ENCODE measurements at regions not wholly inside any gene's neighbourhood (a gene's known extent, or its start where the extent isn't known, plus 50 kb on each side); places are given as distances from the start of the nearest gene placed in this dataset.

DNA sequence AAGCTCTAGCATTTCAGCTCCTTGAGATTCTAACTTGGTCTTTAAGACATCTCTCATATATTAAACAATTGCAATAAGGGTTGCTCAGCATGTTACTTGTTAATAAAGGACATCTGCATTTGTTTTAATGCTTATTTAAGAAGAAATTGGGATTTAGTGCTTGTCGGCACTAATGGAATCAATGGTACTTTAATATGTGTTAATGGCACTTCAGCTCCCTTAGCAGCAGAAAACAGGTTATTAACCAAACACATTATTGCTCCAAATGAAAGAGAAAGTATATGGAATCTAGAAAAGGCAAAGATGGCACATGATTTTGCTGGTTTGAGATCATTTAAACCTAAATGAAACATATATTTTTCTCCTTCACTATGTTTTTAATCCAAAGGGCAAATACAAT is 137.3 kb upstream of the GOLIM4 start:
- no peak for DNase-seq (ENCODE audit: low read depth)

DNA sequence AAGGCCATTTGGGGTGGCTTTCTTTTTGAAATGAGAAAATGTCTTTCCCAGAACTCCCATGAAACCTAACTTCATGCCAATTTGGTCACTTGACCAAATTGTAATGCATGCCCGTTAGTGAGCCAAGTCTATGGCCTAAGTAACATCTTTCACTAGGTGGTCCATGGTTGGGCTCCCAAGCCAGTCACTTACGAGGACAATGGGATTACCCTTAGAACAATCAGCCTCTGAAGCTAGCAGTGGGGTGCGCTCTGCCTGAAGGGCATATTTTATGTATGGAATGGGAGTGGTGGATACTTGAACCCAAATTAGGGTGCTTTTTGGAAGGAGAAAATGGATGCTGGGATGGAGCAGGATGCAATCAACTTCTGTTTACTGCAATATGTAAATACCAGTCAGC is 127.4 kb upstream of the GOLIM4 start:
- no peak for DNase-seq (ENCODE audit: low read depth)

DNA sequence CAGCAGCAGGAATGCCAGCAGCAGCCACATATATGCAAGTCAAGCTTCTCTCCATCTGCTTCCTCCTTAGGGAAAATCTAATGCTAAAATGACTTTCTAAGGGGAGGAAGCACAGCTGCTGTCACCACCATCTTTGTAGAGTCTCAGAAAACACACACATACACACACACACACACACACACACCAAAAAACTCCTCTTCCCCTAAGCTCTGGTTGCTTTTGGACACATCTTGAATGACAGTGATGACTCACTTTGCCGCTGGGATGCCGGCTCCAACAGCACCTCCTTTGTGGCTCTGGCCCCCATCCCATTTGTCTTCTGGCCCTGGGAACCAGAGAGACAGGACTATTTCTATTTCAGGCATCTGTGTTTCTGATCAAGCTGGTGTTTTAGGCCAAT is 124.8 kb upstream of the GOLIM4 start:
- DNase-seq (ENCODE audit: low read depth): no peak

DNA sequence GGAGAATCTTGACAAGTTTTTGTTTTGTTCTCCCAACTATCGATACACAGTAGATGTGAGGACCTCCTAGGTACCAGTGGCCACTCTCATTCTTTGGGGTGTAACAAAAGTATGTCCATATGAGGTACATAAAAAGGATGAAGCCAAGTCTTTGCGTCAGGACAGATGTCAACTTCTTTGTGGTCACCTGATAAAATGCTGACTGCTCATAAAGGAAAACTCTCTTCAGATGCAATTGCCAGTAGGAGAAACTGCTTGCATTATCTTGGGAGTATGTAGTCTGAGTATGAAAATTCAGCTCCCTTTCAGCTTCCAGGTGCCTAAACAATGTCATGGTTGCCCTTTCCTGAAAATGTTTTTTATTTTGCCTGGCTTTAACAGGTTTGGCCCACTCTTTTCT is 123.8 kb upstream of the GOLIM4 start:
- no peak for DNase-seq (ENCODE audit: low read depth)

DNA sequence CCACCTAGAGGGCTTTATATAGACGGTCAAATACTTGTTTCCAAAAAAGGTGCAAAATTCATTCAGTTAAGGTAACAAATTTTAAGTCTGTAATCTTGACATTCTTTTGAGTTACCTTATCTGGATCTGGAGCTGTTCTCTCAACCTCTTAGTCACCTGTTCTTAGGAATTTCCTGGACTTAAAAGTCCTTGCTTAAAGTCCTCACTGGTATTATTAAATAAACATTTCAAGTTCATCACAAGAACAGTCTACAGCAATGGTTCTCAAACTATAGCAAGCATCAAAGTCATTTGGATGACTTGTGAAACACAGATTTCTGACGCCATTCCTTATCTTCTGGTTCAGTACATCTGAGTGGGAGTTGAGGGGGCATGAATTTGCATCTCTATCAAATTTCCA is 122.9 kb upstream of the GOLIM4 start:
- no peak for DNase-seq (ENCODE audit: low read depth)

DNA sequence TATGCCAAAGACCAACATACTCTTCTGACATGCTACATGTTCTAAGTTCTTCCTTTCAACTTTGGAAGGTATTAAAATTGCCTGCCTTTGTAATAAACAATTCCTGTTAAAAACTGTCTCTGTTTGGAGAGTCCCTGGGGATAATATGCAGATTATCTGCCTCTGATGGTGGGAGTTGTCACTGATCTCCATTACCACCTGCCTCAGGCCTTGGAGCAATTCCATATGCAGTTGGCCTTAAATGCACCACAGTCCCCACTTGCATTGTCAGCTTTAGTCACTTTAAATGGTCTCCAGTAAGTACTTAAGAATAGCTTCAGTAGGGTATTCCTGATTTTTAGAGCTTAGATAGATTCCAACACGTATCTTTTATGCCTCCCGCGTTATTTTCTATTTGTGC is 121.1 kb upstream of the GOLIM4 start:
- no peak for DNase-seq (ENCODE audit: low read depth)

DNA sequence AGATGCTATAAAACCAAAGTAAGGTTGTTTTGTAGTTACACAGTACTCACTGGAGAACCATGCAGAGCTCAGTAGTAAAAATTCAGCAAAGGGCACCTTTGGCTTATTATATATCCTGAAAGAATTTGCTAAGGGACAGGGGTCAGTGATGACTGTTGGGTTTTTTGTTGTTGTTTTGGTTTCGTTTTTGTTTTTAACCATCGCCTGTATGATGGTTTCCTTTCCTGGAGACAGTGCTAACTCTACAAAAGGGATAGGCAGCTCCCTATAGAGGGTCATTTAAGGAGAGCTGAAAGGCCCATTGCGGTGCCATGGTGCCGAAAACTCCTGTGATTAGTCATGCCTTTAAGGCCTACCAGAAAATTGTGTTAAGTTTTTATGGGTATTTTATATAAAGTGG is 118.2 kb upstream of the GOLIM4 start:
- DNase-seq (ENCODE audit: low read depth): no peak

DNA sequence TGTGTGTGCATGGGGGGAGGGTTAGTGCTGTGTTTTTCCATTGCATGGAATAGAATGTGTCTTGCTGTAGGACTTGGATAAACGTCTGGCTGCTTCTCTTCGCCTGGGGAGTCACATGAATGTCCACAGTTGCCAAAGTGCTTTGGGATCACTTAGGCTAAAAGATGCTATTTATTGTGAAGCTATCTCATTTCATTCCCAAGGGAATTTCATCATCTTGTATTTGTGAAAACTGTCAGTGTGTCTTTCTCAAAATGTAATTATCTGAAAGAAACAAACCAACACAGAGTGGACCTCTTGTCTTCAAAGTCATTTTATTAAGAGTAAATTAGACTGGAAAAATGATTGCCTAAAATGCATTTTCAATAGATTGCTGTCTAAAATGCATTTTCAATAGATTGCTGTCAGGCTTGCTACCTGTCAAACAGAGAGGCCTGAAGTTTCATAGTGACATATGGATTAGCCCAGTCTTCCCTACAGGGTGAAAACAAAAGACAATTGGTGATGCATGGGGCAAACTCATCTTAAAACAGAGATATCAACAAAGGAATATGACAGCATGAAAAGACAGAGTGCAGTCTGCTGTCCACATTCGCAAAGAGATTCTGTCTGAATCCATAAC is 117.1 kb upstream of the GOLIM4 start:
- DNase-seq (ENCODE audit: low read depth): no peak

DNA sequence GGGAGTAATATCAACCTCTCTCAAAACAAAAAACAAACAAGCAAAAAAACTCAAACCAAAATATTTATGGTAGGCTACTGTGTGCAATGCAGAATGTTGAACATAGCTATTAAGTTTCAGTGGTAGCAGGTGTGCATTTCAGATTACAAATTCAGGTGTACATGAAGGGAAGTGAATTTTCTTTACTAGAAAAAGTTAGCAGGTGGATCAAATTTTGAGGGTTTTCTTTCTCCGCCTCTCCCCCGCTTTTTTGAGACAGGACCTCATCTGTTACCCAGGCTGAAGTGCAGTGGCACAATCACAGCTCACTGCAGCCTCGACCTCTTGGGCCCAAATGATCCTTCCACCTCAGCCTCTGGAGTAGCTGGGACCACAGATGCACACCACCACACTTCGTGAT is 109.7 kb upstream of the GOLIM4 start:
- DNase-seq (ENCODE audit: low read depth): no peak

DNA sequence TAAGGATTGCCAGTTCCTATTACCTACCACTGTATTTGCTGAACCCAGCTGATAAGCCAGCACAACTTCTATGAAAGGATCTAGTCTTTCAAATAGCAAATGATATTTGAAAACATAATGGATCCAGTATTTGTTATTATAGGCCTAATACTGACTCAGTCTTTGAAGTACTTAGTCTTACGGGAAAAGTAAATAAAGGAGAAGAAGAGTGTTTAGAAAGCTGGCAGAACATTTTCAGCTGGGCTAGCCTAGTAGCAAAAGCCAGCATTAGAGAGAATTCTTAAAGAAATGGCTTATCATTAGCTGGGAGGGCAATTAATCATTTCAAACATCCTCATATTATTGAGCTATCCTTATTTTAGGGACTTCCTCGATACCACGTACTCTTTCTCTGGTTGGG is 101.4 kb upstream of the GOLIM4 start:
- DNase-seq (ENCODE audit: low read depth): no peak

DNA sequence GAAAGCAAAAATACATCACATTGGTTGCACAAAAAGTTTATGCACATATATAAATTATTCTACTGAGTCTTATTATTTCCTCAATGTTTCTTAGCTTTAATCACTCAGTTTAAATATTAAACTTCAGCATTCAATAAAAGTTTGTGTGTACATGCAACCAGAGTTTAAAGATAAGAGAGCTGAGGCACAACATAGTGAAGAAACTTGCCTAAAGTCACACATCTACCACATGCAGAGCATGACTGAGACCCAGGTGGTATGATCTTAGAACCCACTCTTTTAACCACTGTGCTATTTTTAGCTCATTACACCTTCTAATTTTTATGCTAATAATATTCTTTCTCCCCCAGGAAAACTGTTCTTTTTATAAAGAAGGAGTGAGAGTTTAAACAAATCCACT is 96.1 kb upstream of the GOLIM4 start:
- DNase-seq (ENCODE audit: low read depth): no peak

DNA sequence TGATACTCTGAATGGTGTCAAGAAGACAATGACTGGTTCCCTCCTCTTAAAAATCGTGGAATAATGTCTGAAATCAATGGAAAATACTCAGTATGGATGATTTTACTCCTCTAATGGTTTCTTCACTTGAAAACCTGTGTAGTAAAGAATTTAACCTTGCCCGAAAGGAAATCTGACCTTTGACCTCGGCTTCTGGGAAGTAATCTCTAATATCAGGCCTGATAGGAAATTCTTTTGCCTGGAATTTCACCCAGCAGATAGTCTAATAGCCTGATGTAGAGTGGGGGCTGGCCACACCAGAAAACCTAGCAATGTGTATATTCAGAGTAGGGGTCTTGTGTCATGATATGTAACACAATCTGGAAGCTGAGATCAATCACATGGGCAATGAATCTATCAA is 91.5 kb upstream of the GOLIM4 start:
- DNase-seq (ENCODE audit: low read depth): no peak

DNA sequence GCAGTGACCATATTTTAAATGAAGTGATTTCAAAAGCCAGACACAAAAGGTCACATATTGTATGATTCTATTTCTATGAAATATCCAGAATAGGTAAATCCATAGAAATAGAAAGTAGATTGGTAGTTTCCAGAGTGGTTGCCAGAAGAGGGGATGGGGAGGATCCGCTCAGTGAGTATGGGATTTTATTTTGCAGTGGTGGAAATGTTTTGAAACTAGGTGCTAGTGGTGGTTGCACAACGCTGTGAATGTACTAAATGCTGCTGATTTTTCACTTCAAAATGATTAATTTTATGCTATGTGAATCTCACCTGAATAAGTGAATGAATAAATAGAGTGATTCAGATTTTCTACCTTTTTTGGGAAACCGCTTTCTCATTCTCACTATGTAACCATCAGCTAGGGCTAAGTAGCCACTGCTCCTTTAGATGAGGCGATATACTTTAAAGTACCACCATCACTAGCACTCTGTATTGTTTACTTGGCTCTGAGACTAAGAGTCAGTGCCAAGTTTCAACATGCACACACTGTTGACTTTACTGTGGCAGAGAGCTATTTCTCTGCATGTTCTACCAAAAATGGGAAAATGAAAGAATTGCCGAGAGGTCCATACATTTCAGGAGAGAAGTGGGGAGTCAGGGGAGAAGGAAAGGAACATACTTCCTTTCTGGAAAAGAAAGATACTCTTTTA is 90.7 kb upstream of the GOLIM4 start:
- DNase-seq (ENCODE audit: low read depth): no peak

DNA sequence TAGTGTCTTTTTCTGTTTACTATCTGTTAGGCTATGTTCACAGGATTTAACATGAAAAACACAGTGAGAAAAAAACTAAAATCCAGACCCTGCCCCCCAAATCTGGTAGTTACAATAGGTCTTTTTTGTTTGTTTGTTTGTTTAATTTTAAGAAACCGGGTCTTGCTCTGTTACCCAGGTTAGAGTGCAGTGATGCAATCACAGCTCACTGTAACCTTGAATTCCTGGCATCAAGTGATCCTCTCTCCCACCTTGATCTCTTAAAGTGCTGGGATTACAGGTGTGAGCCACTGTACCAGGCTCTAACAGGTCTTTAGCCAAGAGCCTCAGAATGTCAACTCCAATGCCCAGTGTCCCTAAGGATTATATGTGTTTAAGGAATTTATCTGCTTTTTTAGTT is 88.0 kb upstream of the GOLIM4 start:
- DNase-seq (ENCODE audit: low read depth): no peak

DNA sequence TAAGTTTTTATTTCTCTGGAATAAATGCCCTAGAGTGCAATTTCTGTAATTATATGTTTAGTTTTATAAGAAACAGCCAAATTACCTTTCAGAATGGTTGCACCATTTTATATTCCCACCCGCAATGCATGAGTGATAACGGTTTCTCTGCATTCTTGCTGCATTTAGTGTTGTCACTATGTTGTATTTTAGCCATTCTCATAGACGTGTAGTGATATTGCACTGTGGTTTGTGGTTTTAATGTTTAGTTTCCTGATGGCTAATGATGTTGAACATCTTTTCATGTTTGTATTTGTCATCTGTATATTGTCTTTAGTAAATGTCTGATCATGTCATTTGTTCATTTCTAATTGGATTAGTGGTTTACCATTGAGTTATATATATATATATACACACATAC is 73.0 kb upstream of the GOLIM4 start:
- no peak for DNase-seq (ENCODE audit: low read depth)

DNA sequence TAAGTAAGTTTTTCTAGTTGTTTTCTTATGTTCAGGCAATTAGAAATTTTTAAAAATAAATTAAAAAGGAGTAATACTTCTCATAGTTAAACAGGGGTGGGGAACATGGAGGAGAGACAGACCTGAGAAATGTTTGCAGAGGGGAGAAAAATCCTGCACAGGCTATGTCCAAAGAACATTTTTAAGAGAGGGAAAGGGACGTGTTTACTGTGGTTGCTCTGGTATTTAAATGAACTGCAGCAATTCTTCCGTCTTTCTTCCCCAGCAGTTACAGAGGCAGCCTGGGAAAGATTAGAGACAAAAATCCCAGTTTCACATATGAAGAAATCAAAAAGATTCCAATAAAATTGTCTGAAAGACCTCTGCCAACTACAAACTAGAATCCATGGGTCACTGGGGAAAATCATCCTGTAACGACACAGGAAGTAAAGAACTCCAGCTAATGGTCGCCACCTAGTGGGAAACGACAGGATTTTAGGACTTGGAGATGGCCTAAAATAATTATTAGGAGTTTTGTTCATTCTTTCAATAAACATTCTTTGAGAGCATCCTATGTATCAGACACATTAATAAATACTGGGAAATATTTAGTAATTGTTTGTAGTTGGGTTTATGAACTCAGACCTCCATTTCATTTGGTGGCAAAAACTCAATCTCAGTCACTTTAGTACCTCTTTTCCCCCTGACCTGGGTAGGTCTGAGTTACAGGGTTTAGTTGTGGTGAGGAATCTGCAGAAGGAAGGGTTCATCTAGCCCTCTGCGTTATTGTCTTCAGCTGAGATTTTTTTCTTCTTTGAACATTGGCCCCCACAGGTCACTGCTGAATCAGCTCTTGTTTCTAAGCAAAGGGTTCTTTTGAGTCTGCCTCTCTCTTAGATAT is 69.9 kb upstream of the GOLIM4 start:
- DNase-seq (ENCODE audit: low read depth): peak; percentile 29

DNA sequence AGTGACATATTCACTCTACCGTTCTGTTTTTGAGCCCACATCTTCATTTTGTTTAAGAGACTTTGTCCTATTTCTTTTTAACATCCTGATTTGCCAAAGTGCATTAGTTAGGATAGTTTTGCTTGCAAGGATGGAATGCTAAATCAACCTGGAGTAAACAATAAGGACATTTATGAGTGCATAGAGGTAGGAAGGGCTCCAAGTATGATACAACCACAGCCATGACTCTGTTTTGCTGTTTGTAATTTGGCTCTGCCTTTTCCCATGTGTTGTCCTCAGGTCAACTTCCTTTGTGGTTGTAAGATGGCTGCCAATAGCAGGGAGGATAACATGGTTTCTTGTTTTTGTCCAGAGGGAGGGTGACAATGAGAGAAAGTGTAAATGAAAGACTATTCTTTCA is 66.4 kb upstream of the GOLIM4 start:
- DNase-seq (ENCODE audit: low read depth): peak; percentile 29

DNA sequence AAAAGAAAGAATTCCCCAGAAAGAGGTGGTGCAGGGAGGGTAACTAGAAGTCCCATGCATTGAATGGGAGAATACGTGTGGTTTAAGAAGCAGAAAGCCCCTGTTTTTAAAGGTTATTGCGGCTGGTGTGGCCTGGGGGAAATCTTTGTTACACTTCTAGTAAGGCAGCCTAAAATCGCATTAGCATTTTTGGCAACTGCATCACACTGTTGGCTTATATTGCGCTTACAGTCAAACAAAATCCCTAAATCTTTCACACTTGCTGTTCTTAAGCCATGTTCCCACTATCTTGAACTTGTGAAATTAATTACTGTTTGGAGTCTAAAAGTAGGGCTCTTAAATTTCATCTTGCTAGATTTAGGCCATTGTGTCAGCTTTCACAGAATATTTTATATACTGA is 66.0 kb upstream of the GOLIM4 start:
- no peak for DNase-seq (ENCODE audit: low read depth)

DNA sequence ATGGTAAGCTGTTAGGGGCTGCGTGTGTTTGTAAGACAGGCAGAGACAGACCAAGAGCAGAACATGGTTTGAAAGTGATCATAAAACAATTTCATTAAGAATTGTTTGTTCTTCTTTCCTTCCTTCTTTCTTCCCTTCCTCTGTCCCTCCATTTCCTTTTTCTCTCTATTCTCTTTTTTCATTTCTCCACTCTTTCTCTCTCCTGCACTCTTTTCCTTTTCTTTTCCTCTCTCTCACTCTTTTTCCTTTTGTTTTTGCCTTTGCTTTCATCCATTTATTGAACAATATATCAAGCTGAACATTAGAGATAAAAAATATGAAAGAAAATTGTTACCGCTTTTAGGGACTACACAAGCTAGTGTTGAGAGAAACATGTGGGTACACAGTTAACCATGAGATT is 62.2 kb upstream of the GOLIM4 start:
- DNase-seq (ENCODE audit: low read depth): no peak

DNA sequence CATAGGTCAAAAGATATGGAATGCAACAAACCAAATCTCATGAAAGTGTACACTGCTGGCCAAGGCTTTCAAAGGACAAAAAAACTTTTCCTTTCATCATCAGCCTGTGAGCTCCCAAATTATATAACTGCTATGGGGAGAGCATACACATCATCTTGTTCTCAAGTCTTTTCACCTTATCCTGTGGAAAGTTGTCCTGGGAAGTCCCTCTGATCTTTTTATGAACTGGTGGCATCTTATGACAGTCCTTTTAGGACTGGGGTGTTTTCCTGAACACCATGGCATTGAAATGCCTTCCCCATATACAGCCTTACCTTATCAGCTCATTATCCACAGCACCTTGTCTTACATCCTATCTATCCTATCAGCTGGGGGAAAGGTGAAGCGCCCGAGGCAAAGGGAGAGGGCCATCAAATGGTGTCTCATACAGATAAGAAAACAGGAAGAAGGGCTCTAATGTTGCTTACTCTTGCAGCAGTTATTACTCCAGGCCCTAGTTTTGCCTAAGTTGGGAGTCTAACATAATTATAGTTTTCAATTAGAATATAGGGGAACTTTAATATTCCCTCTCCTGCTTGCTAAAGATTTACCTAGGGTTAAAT is 61.5 kb upstream of the GOLIM4 start:
- DNase-seq (ENCODE audit: low read depth): no peak

DNA sequence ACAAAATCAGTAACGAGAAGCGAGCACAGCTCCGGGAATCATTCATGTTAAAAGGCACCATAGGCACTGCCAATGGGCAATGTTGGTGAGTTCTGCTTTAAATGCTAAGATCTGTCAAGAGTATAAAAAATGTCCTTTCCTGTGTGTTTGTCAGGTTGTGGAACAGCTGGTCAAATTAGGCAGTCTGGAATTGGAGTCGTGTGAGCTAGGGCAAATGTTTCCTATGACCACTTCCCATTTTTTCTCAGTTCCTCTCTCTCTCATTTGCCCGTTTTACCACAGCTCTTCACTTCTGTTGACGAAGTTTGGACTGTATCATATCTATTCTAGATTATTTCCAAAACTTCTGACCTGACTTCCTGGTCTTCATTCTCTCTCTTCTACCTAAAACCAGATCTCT is 60.8 kb upstream of the GOLIM4 start:
- DNase-seq (ENCODE audit: low read depth): no peak

DNA sequence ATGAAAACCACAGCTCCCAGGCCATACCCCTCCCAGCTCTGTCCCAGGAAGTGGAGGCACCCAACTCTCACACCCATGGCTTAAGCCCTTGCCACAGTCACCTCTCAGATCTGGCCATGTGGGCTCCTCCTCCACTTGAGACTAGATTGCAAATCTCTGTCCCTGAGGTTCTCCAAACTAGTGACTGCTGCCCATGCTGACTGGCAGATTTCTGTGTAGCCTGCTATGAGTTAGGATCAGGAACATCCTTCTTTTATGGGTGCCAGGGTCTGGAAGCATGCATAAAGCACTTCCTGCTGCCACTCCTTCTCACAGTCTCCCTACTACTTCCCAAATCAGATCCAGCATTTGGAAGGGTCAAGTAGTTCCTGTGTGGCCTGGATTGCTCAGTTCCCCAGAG is 59.6 kb upstream of the GOLIM4 start:
- DNase-seq (ENCODE audit: low read depth): no peak

DNA sequence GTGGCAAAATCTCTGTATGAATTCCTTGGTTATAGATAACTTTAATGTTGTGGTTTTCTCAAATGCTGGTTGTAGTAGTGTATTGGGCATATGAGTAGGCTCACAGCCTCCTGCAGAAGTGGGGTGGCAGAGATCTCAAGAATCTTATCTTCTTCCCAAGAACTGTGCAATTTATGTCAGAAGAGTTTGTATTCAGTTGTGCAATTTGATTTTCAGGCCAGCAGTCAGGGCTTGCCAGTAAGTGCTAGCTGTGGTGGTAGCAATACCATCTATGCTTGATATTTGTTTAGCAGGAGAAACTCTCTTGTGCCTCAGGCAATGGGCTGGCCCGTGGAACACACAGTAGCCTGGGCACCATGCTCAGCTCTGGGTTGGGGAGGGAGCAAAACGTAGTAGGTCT is 58.4 kb upstream of the GOLIM4 start:
- DNase-seq (ENCODE audit: low read depth): no peak
